OCI-LY7 (cell line): ENCODE measurements at regions not wholly inside any gene's neighbourhood (a gene's known extent, or its start where the extent isn't known, plus 50 kb on each side); places are given as distances from the start of the nearest gene placed in this dataset.

Experiments
- BruUV-seq: library from RNA; stranded (reverse); fragments of 400-500 nt; replicated peaks from 2 replicates; lab custom pipeline; 2021; lab: Mats Ljungman, UMichigan
- CTCF ChIA-PET: fragments of 300-600 bp; sonication (Branson Sonifier 250); formaldehyde crosslinking; loops from one replicate; lab custom pipeline; 2022; ENCODE audit warnings: antibody characterized with exemption; ENCODE audit not compliant: unreplicated experiment; lab: Charles Lee
- POLR2A ChIA-PET: fragments of 300-600 bp; sonication (Branson Sonifier 250); formaldehyde crosslinking; loops from one replicate; lab custom pipeline; 2022; ENCODE audit warnings: antibody characterized with exemption; lab: Charles Lee
- DNase-seq: peaks from one replicate; pipeline ENCODE4 v3.0.0-alpha.2; 2015; ENCODE audit warnings: low spot score
- H2AFZ ChIP-seq: fragments of 200-600 bp; sonication (generic), shearing (Covaris generic); 2 replicates; pipeline ENCODE4 v1.6.1; 2014; ENCODE audit warnings: mild to moderate bottlenecking, antibody characterized with exemption, low read length, moderate library complexity
- H3K27ac ChIP-seq: fragments of 200-600 bp; sonication (generic); 2 replicates; pipeline ENCODE4 v1.5.1; 2014; ENCODE audit warnings: mixed run types, low read depth, mild to moderate bottlenecking, moderate library complexity, low read length, inconsistent platforms; ENCODE audit not compliant: poor library complexity, severe bottlenecking
- H3K36me3 ChIP-seq: fragments of 200-600 bp; sonication (generic); 2 replicates; pipeline ENCODE4 v1.6.1; 2014; ENCODE audit warnings: mild to moderate bottlenecking, antibody characterized with exemption, low read length, moderate library complexity, mixed read lengths; ENCODE audit not compliant: insufficient read depth
- H3K4me1 ChIP-seq: fragments of 200-600 bp; sonication (generic); 2 replicates; pipeline ENCODE4 v1.5.1; 2014; ENCODE audit warnings: mild to moderate bottlenecking, low read length; ENCODE audit not compliant: insufficient read depth, poor library complexity, severe bottlenecking
- H3K4me2 ChIP-seq: fragments of 200-600 bp; sonication (generic); 2 replicates; pipeline ENCODE4 v1.6.1; 2014; ENCODE audit warnings: mild to moderate bottlenecking, low read length
- H3K4me3 ChIP-seq: fragments of 200-600 bp; sonication (generic); 2 replicates; pipeline ENCODE4 v1.5.1; 2014; ENCODE audit warnings: mild to moderate bottlenecking, low read depth, low read length; ENCODE audit not compliant: poor library complexity, severe bottlenecking
- H3K79me2 ChIP-seq: fragments of 200-600 bp; sonication (generic); 2 replicates; pipeline ENCODE4 v1.6.1; 2016; ENCODE audit warnings: low read depth, mild to moderate bottlenecking, low read length, moderate library complexity, mixed read lengths; ENCODE audit not compliant: insufficient read depth
- H3K9me2 ChIP-seq: fragments of 200-600 bp; sonication (generic); 2 replicates; pipeline ENCODE4 v1.6.1; 2016; ENCODE audit warnings: mild to moderate bottlenecking, low read length, mixed read lengths; ENCODE audit not compliant: insufficient read depth
- H3K9me3 ChIP-seq: fragments of 200-600 bp; sonication (generic); 2 replicates; pipeline ENCODE4 v1.6.1; 2014; ENCODE audit warnings: mild to moderate bottlenecking, mixed run types, low read length, mixed read lengths
- H4K20me1 ChIP-seq: fragments of 200-600 bp; sonication (generic); 2 replicates; pipeline ENCODE4 v1.6.1; 2014; ENCODE audit warnings: mild to moderate bottlenecking, antibody characterized with exemption, low read length, moderate library complexity, mixed read lengths; ENCODE audit not compliant: insufficient read depth
- CTCF ChIP-seq: fragments of 200-600 bp; sonication (generic); conservative IDR thresholded peaks from 2 replicates; pipeline ENCODE4 v1.5.1; 2014; ENCODE audit warnings: mild to moderate bottlenecking, antibody characterized with exemption, low read length, moderate library complexity, mixed read lengths
- EZH2phosphoT487 ChIP-seq: fragments of 200-600 bp; sonication (generic); IDR thresholded peaks from 2 replicates; pipeline ENCODE4 v1.6.1; 2018; ENCODE audit warnings: low read depth, borderline replicate concordance, mild to moderate bottlenecking, mixed run types, antibody characterized with exemption, low read length, moderate library complexity, mixed read lengths
- intact Hi-C: fragments of 100-400 bp; cut with micrococcal nuclease; formaldehyde crosslinking; loops from one replicate; pipeline ENCODE4 v1.10.0; 2022; ENCODE audit not compliant: unreplicated experiment

DNA sequence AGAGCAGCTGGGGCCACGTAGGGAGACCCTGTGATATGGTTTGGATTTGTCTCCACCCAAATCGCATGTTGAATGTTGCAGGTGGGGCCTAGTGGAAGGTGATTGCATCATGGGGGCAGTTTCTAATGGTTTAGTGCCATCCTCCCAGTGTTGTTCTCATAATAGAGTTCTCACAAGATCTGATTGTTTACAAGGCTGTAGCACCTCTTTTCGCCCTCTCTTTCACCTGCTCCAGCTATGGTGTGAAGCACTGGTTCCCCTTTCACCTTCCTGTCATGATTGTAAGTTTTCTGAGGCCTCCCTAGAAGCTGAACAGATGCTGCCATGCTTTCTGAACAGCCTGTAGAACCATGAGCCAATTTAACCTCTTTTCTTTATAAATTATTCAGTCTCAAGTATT lies 198.9 kb upstream of the CBLB start:
- intact Hi-C loops: no loop called here
- H3K79me2 ChIP-seq: no peaks in the 10 kb centered on the region
- H2AFZ ChIP-seq: no peak overlapping the region
- TF ChIP-seq CTCF (no peak), EZH2phosphoT487 (no peak)
- no peaks in the 10 kb centered on the region for H3K4me1 ChIP-seq
- no peaks in the 10 kb centered on the region for H4K20me1 ChIP-seq
- no peaks in the 10 kb centered on the region for H3K9me3 ChIP-seq
- H3K9me2 ChIP-seq: no peaks in the 10 kb centered on the region
- H3K4me3 ChIP-seq: no peak overlapping the region
- H3K27ac ChIP-seq: no peak overlapping the region
- H3K4me2 ChIP-seq: no peak overlapping the region
- H3K36me3 ChIP-seq: no peaks in the 10 kb centered on the region
- POLR2A ChIA-PET: no interaction called here
- peak; percentile 38 for DNase-seq
- CTCF ChIA-PET: no interaction called here
- BruUV-seq: no TSS peak

GRCh38 chr3:106068381-106068780 lies 199.6 kb upstream of the CBLB start:
- intact Hi-C loops: no loop called here
- ChIA-PET CTCF (no interaction called here), POLR2A (no interaction called here)
- DNase-seq: no peak
- Histone ChIP-seq H3K4me1 (no peaks in the 10 kb centered on the region), H3K9me2 (no peaks in the 10 kb centered on the region), H4K20me1 (no peaks in the 10 kb centered on the region), H2AFZ (no peak overlapping the region), H3K4me2 (no peak overlapping the region), H3K36me3 (no peaks in the 10 kb centered on the region), H3K4me3 (no peak overlapping the region), H3K79me2 (no peaks in the 10 kb centered on the region), H3K27ac (no peak overlapping the region), H3K9me3 (no peaks in the 10 kb centered on the region)
- no TSS peak for BruUV-seq
- TF ChIP-seq CTCF (no peak), EZH2phosphoT487 (no peak)

GRCh38 chr3:106068795-106069194 lies 200.0 kb upstream of the CBLB start:
- no peaks in the 10 kb centered on the region for H3K4me1 ChIP-seq
- TF ChIP-seq EZH2phosphoT487: no peak
- no peak for TF ChIP-seq CTCF
- CTCF ChIA-PET: no interaction called here
- intact Hi-C loops: no loop called here
- no peak overlapping the region for H3K4me2 ChIP-seq
- POLR2A ChIA-PET: no interaction called here
- no peak overlapping the region for H3K4me3 ChIP-seq
- no peaks in the 10 kb centered on the region for H3K79me2 ChIP-seq
- H3K9me2 ChIP-seq: no peaks in the 10 kb centered on the region
- no peaks in the 10 kb centered on the region for H4K20me1 ChIP-seq
- H3K36me3 ChIP-seq: no peaks in the 10 kb centered on the region
- BruUV-seq: no TSS peak
- no peak overlapping the region for H2AFZ ChIP-seq
- no peaks in the 10 kb centered on the region for H3K9me3 ChIP-seq
- DNase-seq: no peak
- H3K27ac ChIP-seq: no peak overlapping the region
